GM23338 (cell line): ENCODE measurements at regions not wholly inside any gene's neighbourhood (a gene's known extent, or its start where the extent isn't known, plus 50 kb on each side); places are given as distances from the start of the nearest gene placed in this dataset.

Experiments
- ATAC-seq: fragments of 200-7000 bp; cut with Tn5 transposase; 3 replicates; pipeline ENCODE4 v1.9.1; 2020
- DNase-seq: peaks from one replicate; pipeline ENCODE4 v3.0.0-alpha.2; 2015; ENCODE audit warnings: low spot score
- H2AFZ ChIP-seq: fragments of 200-600 bp; sonication (generic); 2 replicates; pipeline ENCODE4 v1.8.0; 2016; ENCODE audit warnings: antibody characterized with exemption, mild to moderate bottlenecking, moderate library complexity
- H3F3A ChIP-seq: fragments of 200-600 bp; sonication (generic); replicated peaks from 2 replicates; pipeline ENCODE4 v1.8.0; 2017; ENCODE audit warnings: antibody characterized with exemption, mixed run types, low read depth
- H3K27ac ChIP-seq: fragments of 200-600 bp; sonication (generic); 2 replicates; pipeline ENCODE4 v1.6.1; 2016; ENCODE audit warnings: low read depth
- H3K27me3 ChIP-seq: fragments of 200-600 bp; sonication (generic); 2 replicates; pipeline ENCODE4 v1.8.0; 2016; ENCODE audit warnings: mild to moderate bottlenecking, mixed run types, moderate library complexity; ENCODE audit not compliant: insufficient read depth
- H3K36me3 ChIP-seq: fragments of 200-600 bp; sonication (generic); 2 replicates; pipeline ENCODE4 v1.8.0; 2016; ENCODE audit warnings: mild to moderate bottlenecking; ENCODE audit not compliant: insufficient read depth
- H3K4me1 ChIP-seq: fragments of 200-600 bp; sonication (generic); 2 replicates; pipeline ENCODE4 v1.8.0; 2016; ENCODE audit warnings: mild to moderate bottlenecking, moderate library complexity; ENCODE audit not compliant: insufficient read depth
- H3K4me2 ChIP-seq: fragments of 200-600 bp; sonication (generic); 2 replicates; pipeline ENCODE4 v1.7.1; 2017; ENCODE audit warnings: mixed run types
- H3K4me3 ChIP-seq: fragments of 200-600 bp; sonication (generic); 2 replicates; pipeline ENCODE4 v1.6.1; 2016; ENCODE audit warnings: mixed run types
- H3K79me2 ChIP-seq: fragments of 200-600 bp; sonication (generic); replicated peaks from 2 replicates; pipeline ENCODE4 v1.8.0; 2017; ENCODE audit warnings: mild to moderate bottlenecking; ENCODE audit not compliant: insufficient read depth
- H3K9me2 ChIP-seq: fragments of 200-600 bp; sonication (generic); 2 replicates; pipeline ENCODE4 v1.8.0; 2017; ENCODE audit not compliant: insufficient read depth
- H4K20me1 ChIP-seq: fragments of 200-600 bp; sonication (generic); replicated peaks from 2 replicates; pipeline ENCODE4 v1.8.0; 2017; ENCODE audit warnings: mild to moderate bottlenecking; ENCODE audit not compliant: insufficient read depth
- H3K27ac Mint-ChIP-seq: 2 replicates; pipeline ENCODE4 v1.8.0; 2020; ENCODE audit warnings: inconsistent platforms, mild to moderate bottlenecking, moderate library complexity, mixed read lengths
- H3K27me3 Mint-ChIP-seq: 3 replicates; pipeline ENCODE4 v1.8.0; 2022; ENCODE audit warnings: low read depth, mild to moderate bottlenecking, moderate library complexity, mixed read lengths, inconsistent platforms; ENCODE audit not compliant: insufficient read depth, poor library complexity
- H3K36me3 Mint-ChIP-seq: 3 replicates; pipeline ENCODE4 v1.8.0; 2021; ENCODE audit warnings: low read depth, mild to moderate bottlenecking, inconsistent platforms, moderate library complexity, mixed read lengths
- H3K4me1 Mint-ChIP-seq: 3 replicates; pipeline ENCODE4 v1.8.0; 2020; ENCODE audit warnings: mild to moderate bottlenecking, inconsistent platforms, mixed read lengths
- H3K4me3 Mint-ChIP-seq: 3 replicates; pipeline ENCODE4 v1.8.0; 2021; ENCODE audit warnings: moderate library complexity, mild to moderate bottlenecking, inconsistent platforms, mixed read lengths
- H3K9me3 Mint-ChIP-seq: 3 replicates; pipeline ENCODE4 v1.8.0; 2020; ENCODE audit warnings: moderate library complexity, mild to moderate bottlenecking, inconsistent platforms, mixed read lengths
- CREB1 ChIP-seq: fragments of 250-450 bp; sonication (Bioruptor Pico); IDR thresholded peaks from 2 replicates; pipeline ENCODE4 v1.5.0; 2020; ENCODE audit warnings: low read depth, mild to moderate bottlenecking, moderate library complexity
- CTCF ChIP-seq, 2 experiments: fragments of 200-600 bp in 1 of 2; sonication (generic) in 1 of 2; conservative IDR thresholded peaks; 2 replicates each; pipeline versions ENCODE4 v1.5.1 to v1.6.1; 2016 to 2017; ENCODE audit warnings: antibody characterized with exemption in 2 of 2, low read depth in 2 of 2, mild to moderate bottlenecking in 2 of 2, moderate library complexity in 1 of 2
- ETS1 ChIP-seq: IDR thresholded peaks from 2 replicates; pipeline ENCODE4 v1.6.1; 2016; ENCODE audit warnings: antibody characterized with exemption
- EZH2 ChIP-seq: fragments of 200-600 bp; sonication (generic); IDR thresholded peaks from one replicate; pipeline ENCODE4 v1.8.0; 2017; ENCODE audit warnings: antibody characterized with exemption, mild to moderate bottlenecking, low read depth; ENCODE audit not compliant: unreplicated experiment
- EZH2phosphoT487 ChIP-seq: fragments of 200-600 bp; sonication (generic); IDR thresholded peaks from one replicate; pipeline ENCODE4 v1.8.1; 2018; ENCODE audit warnings: antibody characterized with exemption; ENCODE audit not compliant: unreplicated experiment
- JUNB ChIP-seq: IDR thresholded peaks from one replicate; pipeline ENCODE4 v1.6.1; 2016; ENCODE audit warnings: antibody characterized with exemption; ENCODE audit not compliant: unreplicated experiment
- POLR2AphosphoS5 ChIP-seq: IDR thresholded peaks from 2 replicates; pipeline ENCODE4 v1.6.1; 2016; ENCODE audit warnings: antibody characterized with exemption, low read depth
- REST ChIP-seq: IDR thresholded peaks from one replicate; pipeline ENCODE4 v1.6.1; 2018; ENCODE audit warnings: antibody characterized with exemption; ENCODE audit not compliant: unreplicated experiment
- ZNF114 ChIP-seq: fragments of 250-450 bp; sonication (Bioruptor Pico); IDR thresholded peaks from 2 replicates; pipeline ENCODE4 v1.5.0; 2020; ENCODE audit warnings: mild to moderate bottlenecking, moderate library complexity
- ZNF331 ChIP-seq: fragments of 250-450 bp; sonication (Bioruptor Pico); IDR thresholded peaks from 2 replicates; pipeline ENCODE4 v1.5.0; 2020; ENCODE audit warnings: low read depth, mild to moderate bottlenecking, moderate library complexity
- TF ChIP-seq, protein P1 (sequence below): fragments of 250-450 bp; sonication (Bioruptor Pico); IDR thresholded peaks from 2 replicates; pipeline ENCODE4 v1.5.0; 2020; ENCODE audit warnings: mild to moderate bottlenecking, moderate library complexity

GRCh38 chr20:53873230-53873604 is 197.2 kb downstream of the BCAS1 start (continued):
- TF ChIP-seq, protein P1, sequence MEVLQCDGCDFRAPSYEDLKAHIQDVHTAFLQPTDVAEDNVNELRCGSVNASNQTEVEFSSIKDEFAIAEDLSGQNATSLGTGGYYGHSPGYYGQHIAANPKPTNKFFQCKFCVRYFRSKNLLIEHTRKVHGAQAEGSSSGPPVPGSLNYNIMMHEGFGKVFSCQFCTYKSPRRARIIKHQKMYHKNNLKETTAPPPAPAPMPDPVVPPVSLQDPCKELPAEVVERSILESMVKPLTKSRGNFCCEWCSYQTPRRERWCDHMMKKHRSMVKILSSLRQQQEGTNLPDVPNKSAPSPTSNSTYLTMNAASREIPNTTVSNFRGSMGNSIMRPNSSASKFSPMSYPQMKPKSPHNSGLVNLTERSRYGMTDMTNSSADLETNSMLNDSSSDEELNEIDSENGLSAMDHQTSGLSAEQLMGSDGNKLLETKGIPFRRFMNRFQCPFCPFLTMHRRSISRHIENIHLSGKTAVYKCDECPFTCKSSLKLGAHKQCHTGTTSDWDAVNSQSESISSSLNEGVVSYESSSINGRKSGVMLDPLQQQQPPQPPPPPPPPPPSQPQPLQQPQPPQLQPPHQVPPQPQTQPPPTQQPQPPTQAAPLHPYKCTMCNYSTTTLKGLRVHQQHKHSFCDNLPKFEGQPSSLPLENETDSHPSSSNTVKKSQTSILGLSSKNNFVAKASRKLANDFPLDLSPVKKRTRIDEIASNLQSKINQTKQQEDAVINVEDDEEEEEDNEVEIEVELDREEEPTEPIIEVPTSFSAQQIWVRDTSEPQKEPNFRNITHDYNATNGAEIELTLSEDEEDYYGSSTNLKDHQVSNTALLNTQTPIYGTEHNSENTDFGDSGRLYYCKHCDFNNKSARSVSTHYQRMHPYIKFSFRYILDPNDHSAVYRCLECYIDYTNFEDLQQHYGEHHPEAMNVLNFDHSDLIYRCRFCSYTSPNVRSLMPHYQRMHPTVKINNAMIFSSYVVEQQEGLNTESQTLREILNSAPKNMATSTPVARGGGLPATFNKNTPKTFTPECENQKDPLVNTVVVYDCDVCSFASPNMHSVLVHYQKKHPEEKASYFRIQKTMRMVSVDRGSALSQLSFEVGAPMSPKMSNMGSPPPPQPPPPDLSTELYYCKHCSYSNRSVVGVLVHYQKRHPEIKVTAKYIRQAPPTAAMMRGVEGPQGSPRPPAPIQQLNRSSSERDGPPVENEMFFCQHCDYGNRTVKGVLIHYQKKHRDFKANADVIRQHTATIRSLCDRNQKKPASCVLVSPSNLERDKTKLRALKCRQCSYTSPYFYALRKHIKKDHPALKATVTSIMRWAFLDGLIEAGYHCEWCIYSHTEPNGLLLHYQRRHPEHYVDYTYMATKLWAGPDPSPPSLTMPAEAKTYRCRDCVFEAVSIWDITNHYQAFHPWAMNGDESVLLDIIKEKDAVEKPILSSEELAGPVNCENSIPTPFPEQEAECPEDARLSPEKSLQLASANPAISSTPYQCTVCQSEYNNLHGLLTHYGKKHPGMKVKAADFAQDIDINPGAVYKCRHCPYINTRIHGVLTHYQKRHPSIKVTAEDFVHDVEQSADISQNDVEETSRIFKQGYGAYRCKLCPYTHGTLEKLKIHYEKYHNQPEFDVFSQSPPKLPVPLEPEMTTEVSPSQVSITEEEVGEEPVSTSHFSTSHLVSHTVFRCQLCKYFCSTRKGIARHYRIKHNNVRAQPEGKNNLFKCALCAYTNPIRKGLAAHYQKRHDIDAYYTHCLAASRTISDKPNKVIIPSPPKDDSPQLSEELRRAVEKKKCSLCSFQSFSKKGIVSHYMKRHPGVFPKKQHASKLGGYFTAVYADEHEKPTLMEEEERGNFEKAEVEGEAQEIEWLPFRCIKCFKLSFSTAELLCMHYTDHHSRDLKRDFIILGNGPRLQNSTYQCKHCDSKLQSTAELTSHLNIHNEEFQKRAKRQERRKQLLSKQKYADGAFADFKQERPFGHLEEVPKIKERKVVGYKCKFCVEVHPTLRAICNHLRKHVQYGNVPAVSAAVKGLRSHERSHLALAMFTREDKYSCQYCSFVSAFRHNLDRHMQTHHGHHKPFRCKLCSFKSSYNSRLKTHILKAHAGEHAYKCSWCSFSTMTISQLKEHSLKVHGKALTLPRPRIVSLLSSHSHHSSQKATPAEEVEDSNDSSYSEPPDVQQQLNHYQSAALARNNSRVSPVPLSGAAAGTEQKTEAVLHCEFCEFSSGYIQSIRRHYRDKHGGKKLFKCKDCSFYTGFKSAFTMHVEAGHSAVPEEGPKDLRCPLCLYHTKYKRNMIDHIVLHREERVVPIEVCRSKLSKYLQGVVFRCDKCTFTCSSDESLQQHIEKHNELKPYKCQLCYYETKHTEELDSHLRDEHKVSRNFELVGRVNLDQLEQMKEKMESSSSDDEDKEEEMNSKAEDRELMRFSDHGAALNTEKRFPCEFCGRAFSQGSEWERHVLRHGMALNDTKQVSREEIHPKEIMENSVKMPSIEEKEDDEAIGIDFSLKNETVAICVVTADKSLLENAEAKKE (CRISPR knock-in tag), result no peak
- no peak for TF ChIP-seq JUNB

- Mint-ChIP-seq H3K27me3 (peaks cover 8% of the 10 kb centered on the region), H3K27ac (peak overlapping the region; percentile 94), H3K9me3 (no peaks in the 10 kb centered on the region), H3K4me3 (peak overlapping the region; percentile 15; the same call in 1 of the 3 replicates), H3K36me3 (no peaks in the 10 kb centered on the region), H3K4me1 (peaks cover 50% of the 10 kb centered on the region)
- Histone ChIP-seq H3K4me1 (peaks cover 60% of the 10 kb centered on the region), H3K4me3 (peak overlapping the region; percentile 4; the same call in 1 of the 2 replicates), H3K27me3 (no peaks in the 10 kb centered on the region), H3F3A (peaks cover 4% of the 10 kb centered on the region; the same call in 1 of the 2 replicates), H2AFZ (peak overlapping the region; percentile 29), H4K20me1 (no peaks in the 10 kb centered on the region), H3K27ac (peak overlapping the region; percentile 56), H3K4me2 (peak overlapping the region; percentile 47), H3K36me3 (no peaks in the 10 kb centered on the region), H3K79me2 (no peaks in the 10 kb centered on the region), H3K9me2 (no peaks in the 10 kb centered on the region)
- ATAC-seq (no peak), DNase-seq (no peak)
- no peak for TF ChIP-seq ETS1
- no peak for TF ChIP-seq EZH2phosphoT487
- TF ChIP-seq CREB1 (CRISPR knock-in tag), result no peak
- TF ChIP-seq ZNF114, result no peak
- TF ChIP-seq REST, result no peak
- no peak for TF ChIP-seq POLR2AphosphoS5
- no peak for TF ChIP-seq EZH2
- no peak for TF ChIP-seq ZNF331
- no peak for TF ChIP-seq CTCF (conservative IDR thresholded peaks at IDR 0.05; ENCODE audit: low read depth in 2 of 2)
Measured at GRCh38 chr20:53872561-53873229, 197.7 kb downstream of the BCAS1 start.
